Glutamatergic neuron (in vitro differentiated cells): ENCODE measurements at regions not wholly inside any gene's neighbourhood (a gene's known extent, or its start where the extent isn't known, plus 50 kb on each side); places are given as distances from the start of the nearest gene placed in this dataset.
"Not testable (repeated sequence)": the region's sequence is repeated elsewhere in the genome, so short reads cannot be mapped to it uniquely, and the experiment has no call there.

Source experiments
- DNase-seq: peaks from one replicate; pipeline ENCODE4 v3.0.0; 2022
- H3K27ac Mint-ChIP-seq: one replicate; pipeline ENCODE4 v1.8.0; 2020; ENCODE audit warnings: mild to moderate bottlenecking, mixed read lengths, inconsistent platforms; ENCODE audit not compliant: unreplicated experiment
- H3K27me3 Mint-ChIP-seq: one replicate; pipeline ENCODE4 v1.8.0; 2020; ENCODE audit warnings: mild to moderate bottlenecking, moderate library complexity, mixed read lengths, inconsistent platforms; ENCODE audit not compliant: unreplicated experiment
- H3K36me3 Mint-ChIP-seq: one replicate; pipeline ENCODE4 v1.8.0; 2020; ENCODE audit warnings: mild to moderate bottlenecking, mixed read lengths, inconsistent platforms; ENCODE audit not compliant: unreplicated experiment
- H3K4me1 Mint-ChIP-seq: one replicate; pipeline ENCODE4 v1.8.0; 2020; ENCODE audit warnings: mild to moderate bottlenecking, low read depth, mixed read lengths, inconsistent platforms; ENCODE audit not compliant: unreplicated experiment
- H3K4me3 Mint-ChIP-seq: one replicate; pipeline ENCODE4 v1.8.0; 2020; ENCODE audit warnings: mild to moderate bottlenecking, mixed read lengths, inconsistent platforms; ENCODE audit not compliant: unreplicated experiment
- H3K9me3 Mint-ChIP-seq: one replicate; pipeline ENCODE4 v1.8.0; 2020; ENCODE audit warnings: mild to moderate bottlenecking, moderate library complexity, mixed read lengths, inconsistent platforms; ENCODE audit not compliant: unreplicated experiment
- CTCF ChIP-seq: fragments of 200-600 bp; sonication (generic); IDR thresholded peaks from one replicate; pipeline ENCODE4 v1.5.0; 2021; ENCODE audit not compliant: partially characterized antibody, unreplicated experiment

GRCh38 chr5:24265306-24265705 is 379.5 kb downstream of the CDH10 start:
- H3K4me1 Mint-ChIP-seq = no peaks in the 10 kb centered on the region
- peaks cover 2% of the 10 kb centered on the region for H3K9me3 Mint-ChIP-seq
- H3K4me3 Mint-ChIP-seq = no peak overlapping the region
- H3K27me3 Mint-ChIP-seq = no peaks in the 10 kb centered on the region
- no peak for TF ChIP-seq CTCF
- H3K27ac Mint-ChIP-seq = no peak overlapping the region
- DNase-seq = no peak
- no peaks in the 10 kb centered on the region for H3K36me3 Mint-ChIP-seq

- Mint-ChIP-seq H3K4me3 (no peak overlapping the region), H3K36me3 (no peaks in the 10 kb centered on the region), H3K9me3 (peaks cover 2% of the 10 kb centered on the region), H3K27me3 (no peaks in the 10 kb centered on the region), H3K4me1 (no peaks in the 10 kb centered on the region), H3K27ac (no peak overlapping the region)
- no peak for TF ChIP-seq CTCF
- no peak for DNase-seq
Observed at GRCh38 chr5:24268482-24269056, 376.2 kb downstream of the CDH10 start.

- not testable (repeated sequence) for H3K27me3 Mint-ChIP-seq, H3K4me3 Mint-ChIP-seq, H3K27ac Mint-ChIP-seq, H3K9me3 Mint-ChIP-seq, H3K36me3 Mint-ChIP-seq, DNase-seq, H3K4me1 Mint-ChIP-seq
Observed at GRCh38 chr5:24271702-24272118, 373.1 kb downstream of the CDH10 start.

- no peaks in the 10 kb centered on the region for H3K36me3 Mint-ChIP-seq
- no peak for TF ChIP-seq CTCF
- no peaks in the 10 kb centered on the region for H3K9me3 Mint-ChIP-seq
- H3K4me3 Mint-ChIP-seq = no peak overlapping the region
- DNase-seq = no peak
- H3K4me1 Mint-ChIP-seq = no peaks in the 10 kb centered on the region
- H3K27ac Mint-ChIP-seq = no peak overlapping the region
- no peaks in the 10 kb centered on the region for H3K27me3 Mint-ChIP-seq
Observed at GRCh38 chr5:24272741-24273140, 372.0 kb downstream of the CDH10 start.

- H3K4me3 Mint-ChIP-seq = no peak overlapping the region
- no peak for TF ChIP-seq CTCF
Observed at GRCh38 chr5:24280215-24280614, 364.6 kb downstream of the CDH10 start.

GRCh38 chr5:24281818-24282217 is 363.0 kb downstream of the CDH10 start:
- Mint-ChIP-seq H3K4me1 (no peaks in the 10 kb centered on the region), H3K9me3 (no peaks in the 10 kb centered on the region), H3K4me3 (no peak overlapping the region), H3K27ac (no peak overlapping the region), H3K36me3 (no peaks in the 10 kb centered on the region), H3K27me3 (no peaks in the 10 kb centered on the region)
- no peak for TF ChIP-seq CTCF
- no peak for DNase-seq

More at GRCh38 chr5:24280215-24280614, 364.6 kb downstream of the CDH10 start:
- H3K9me3 Mint-ChIP-seq = no peaks in the 10 kb centered on the region
- DNase-seq = no peak
- no peaks in the 10 kb centered on the region for H3K36me3 Mint-ChIP-seq
- no peak overlapping the region for H3K27ac Mint-ChIP-seq
- H3K4me1 Mint-ChIP-seq = no peaks in the 10 kb centered on the region
- no peaks in the 10 kb centered on the region for H3K27me3 Mint-ChIP-seq
